HepG2 (cell line): ENCODE measurements at regions not wholly inside any gene's neighbourhood (a gene's known extent, or its start where the extent isn't known, plus 50 kb on each side); places are given as distances from the start of the nearest gene placed in this dataset.

Experiments
- FOXJ3 ChIP-seq: sonication (generic); formaldehyde crosslinking; IDR thresholded peaks from 2 replicates; pipeline ENCODE4 v1.4.0; 2020; ENCODE audit warnings: missing genetic modification reagents, mild to moderate bottlenecking, borderline replicate concordance
- POLR2AphosphoS5 ChIP-seq: IDR thresholded peaks from 2 replicates; pipeline ENCODE4 v1.6.1; 2012; ENCODE audit warnings: low read depth, low read length
- RBM39 ChIP-seq: fragments of 200-400 bp; formaldehyde crosslinking; IDR thresholded peaks from one replicate; pipeline ENCODE4 v1.6.1; 2018; ENCODE audit warnings: antibody characterized with exemption, mild to moderate bottlenecking, low read depth, low read length; ENCODE audit not compliant: poor library complexity, severe bottlenecking
- RELA ChIP-seq: sonication (generic); formaldehyde crosslinking; IDR thresholded peaks from 2 replicates; pipeline ENCODE4 v1.4.0; 2020; ENCODE audit warnings: missing genetic modification reagents
- RORA ChIP-seq: sonication (generic); formaldehyde crosslinking; IDR thresholded peaks from 2 replicates; pipeline ENCODE4 v1.5.0; 2020; ENCODE audit warnings: mild to moderate bottlenecking, missing genetic modification reagents, moderate library complexity
- ZNF234 ChIP-seq: sonication (generic); formaldehyde crosslinking; conservative IDR thresholded peaks from 2 replicates; pipeline ENCODE4 v1.5.1; 2020; ENCODE audit warnings: mild to moderate bottlenecking, missing genetic modification reagents
- ZNF367 ChIP-seq: sonication (generic); formaldehyde crosslinking; IDR thresholded peaks from 2 replicates; pipeline ENCODE4 v1.4.0; 2020; ENCODE audit warnings: missing genetic modification reagents, borderline replicate concordance
- TF ChIP-seq, protein P1 (sequence below): sonication (generic); formaldehyde crosslinking; IDR thresholded peaks from 2 replicates; pipeline ENCODE4 v1.5.0; 2020; ENCODE audit warnings: mild to moderate bottlenecking, missing genetic modification reagents, moderate library complexity

DNA sequence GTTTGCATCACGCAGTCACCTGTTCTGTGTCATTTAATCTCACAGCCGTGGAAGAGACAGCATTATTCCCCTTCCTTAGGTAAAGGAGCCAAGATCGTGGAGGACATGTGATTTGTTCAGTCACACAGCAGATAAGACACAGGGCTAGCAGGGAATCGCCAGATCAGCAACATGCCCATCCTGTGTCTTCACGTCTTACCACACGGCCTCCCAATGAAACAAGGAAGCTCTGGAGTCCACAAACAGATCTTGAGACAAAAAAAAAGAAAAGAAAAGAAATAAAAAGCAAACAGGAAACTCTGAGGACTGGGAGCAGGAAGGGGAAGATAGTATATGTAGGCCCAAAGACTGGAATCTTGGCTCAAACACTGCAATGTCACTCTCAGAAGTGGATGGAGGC, 155.3 kb downstream of the ADSS2 start:
- TF ChIP-seq POLR2AphosphoS5 (no peak), ZNF234 (no peak), RORA (CRISPR knock-in tag) (no peak), RBM39 (no peak), ZNF367 (no peak), RELA (no peak), FOXJ3 (CRISPR knock-in tag) (no peak)
- TF ChIP-seq, protein P1, sequence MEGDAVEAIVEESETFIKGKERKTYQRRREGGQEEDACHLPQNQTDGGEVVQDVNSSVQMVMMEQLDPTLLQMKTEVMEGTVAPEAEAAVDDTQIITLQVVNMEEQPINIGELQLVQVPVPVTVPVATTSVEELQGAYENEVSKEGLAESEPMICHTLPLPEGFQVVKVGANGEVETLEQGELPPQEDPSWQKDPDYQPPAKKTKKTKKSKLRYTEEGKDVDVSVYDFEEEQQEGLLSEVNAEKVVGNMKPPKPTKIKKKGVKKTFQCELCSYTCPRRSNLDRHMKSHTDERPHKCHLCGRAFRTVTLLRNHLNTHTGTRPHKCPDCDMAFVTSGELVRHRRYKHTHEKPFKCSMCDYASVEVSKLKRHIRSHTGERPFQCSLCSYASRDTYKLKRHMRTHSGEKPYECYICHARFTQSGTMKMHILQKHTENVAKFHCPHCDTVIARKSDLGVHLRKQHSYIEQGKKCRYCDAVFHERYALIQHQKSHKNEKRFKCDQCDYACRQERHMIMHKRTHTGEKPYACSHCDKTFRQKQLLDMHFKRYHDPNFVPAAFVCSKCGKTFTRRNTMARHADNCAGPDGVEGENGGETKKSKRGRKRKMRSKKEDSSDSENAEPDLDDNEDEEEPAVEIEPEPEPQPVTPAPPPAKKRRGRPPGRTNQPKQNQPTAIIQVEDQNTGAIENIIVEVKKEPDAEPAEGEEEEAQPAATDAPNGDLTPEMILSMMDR (CRISPR knock-in tag) = no peak
